A549 (cell line): ENCODE measurements at regions not wholly inside any gene's neighbourhood (a gene's known extent, or its start where the extent isn't known, plus 50 kb on each side); places are given as distances from the start of the nearest gene placed in this dataset.

Experiments used
- HOXA7 ChIP-seq: fragments of 250-450 bp; sonication (Bioruptor Pico); IDR thresholded peaks from 2 replicates; pipeline ENCODE4 v1.5.0; 2020; ENCODE audit warnings: mild to moderate bottlenecking, moderate library complexity
- KDM5A ChIP-seq: fragments of 200-600 bp; sonication (generic); IDR thresholded peaks from 2 replicates; pipeline ENCODE4 v1.6.1; 2016; ENCODE audit warnings: antibody characterized with exemption, mild to moderate bottlenecking
- POLR2A ChIP-seq: IDR thresholded peaks from 2 replicates; pipeline ENCODE4 v1.6.1; 2012; ENCODE audit warnings: mild to moderate bottlenecking, low read length
- RFX5 ChIP-seq: fragments of 450-650 bp; IDR thresholded peaks from 2 replicates; pipeline ENCODE4 v1.7.1; 2014; ENCODE audit warnings: antibody characterized with exemption, mild to moderate bottlenecking, moderate library complexity
- SMC3 ChIP-seq: fragments of >200 bp; sonication (Bioruptor Twin); formaldehyde crosslinking; IDR thresholded peaks from 3 replicates; pipeline ENCODE4 v1.6.1; 2018; ENCODE audit warnings: inconsistent platforms
- ZNF302 ChIP-seq: fragments of 250-450 bp; sonication (Bioruptor Pico); IDR thresholded peaks from 2 replicates; pipeline ENCODE4 v1.9.0; 2021; ENCODE audit warnings: inconsistent platforms, mild to moderate bottlenecking, moderate library complexity
- TF ChIP-seq, protein P1 (sequence below): fragments of >200 bp; sonication (Bioruptor Twin); formaldehyde crosslinking; IDR thresholded peaks from 3 replicates; pipeline ENCODE4 v1.5.1; 2016
- TF ChIP-seq, protein P2 (sequence below): fragments of 450-650 bp; IDR thresholded peaks from 2 replicates; pipeline ENCODE4 v1.6.1; 2014; ENCODE audit warnings: antibody characterized with exemption

DNA sequence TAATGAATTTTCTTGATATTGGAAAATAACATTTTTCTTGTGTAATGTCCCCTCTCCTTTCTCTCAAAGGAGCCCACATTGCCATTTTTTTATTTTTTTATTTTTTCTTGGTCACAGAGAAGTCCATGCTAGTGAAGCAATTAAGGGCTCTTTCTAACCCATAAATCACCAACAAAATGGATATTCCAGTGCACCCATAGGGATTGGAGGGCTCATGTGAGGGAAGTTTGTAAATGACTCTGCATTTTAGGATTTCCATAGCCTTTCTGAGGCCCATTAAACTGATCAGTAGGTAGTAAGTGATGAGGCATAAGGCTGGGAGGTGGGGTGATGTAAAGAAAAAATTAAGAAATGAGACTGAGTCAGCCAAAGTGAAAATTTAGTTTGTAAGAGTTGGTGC lies 55.9 kb upstream of the JAK1 start:
- TF ChIP-seq, protein P1, sequence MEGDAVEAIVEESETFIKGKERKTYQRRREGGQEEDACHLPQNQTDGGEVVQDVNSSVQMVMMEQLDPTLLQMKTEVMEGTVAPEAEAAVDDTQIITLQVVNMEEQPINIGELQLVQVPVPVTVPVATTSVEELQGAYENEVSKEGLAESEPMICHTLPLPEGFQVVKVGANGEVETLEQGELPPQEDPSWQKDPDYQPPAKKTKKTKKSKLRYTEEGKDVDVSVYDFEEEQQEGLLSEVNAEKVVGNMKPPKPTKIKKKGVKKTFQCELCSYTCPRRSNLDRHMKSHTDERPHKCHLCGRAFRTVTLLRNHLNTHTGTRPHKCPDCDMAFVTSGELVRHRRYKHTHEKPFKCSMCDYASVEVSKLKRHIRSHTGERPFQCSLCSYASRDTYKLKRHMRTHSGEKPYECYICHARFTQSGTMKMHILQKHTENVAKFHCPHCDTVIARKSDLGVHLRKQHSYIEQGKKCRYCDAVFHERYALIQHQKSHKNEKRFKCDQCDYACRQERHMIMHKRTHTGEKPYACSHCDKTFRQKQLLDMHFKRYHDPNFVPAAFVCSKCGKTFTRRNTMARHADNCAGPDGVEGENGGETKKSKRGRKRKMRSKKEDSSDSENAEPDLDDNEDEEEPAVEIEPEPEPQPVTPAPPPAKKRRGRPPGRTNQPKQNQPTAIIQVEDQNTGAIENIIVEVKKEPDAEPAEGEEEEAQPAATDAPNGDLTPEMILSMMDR: no peak
- TF ChIP-seq RFX5 (no peak), ZNF302 (CRISPR knock-in tag) (no peak), HOXA7 (CRISPR knock-in tag) (no peak), POLR2A (no peak), KDM5A (no peak), SMC3 (no peak)
- TF ChIP-seq, protein P2, sequence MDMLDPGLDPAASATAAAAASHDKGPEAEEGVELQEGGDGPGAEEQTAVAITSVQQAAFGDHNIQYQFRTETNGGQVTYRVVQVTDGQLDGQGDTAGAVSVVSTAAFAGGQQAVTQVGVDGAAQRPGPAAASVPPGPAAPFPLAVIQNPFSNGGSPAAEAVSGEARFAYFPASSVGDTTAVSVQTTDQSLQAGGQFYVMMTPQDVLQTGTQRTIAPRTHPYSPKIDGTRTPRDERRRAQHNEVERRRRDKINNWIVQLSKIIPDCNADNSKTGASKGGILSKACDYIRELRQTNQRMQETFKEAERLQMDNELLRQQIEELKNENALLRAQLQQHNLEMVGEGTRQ: no peak
